Neural progenitor cell (in vitro differentiated cells): ENCODE measurements at regions not wholly inside any gene's neighbourhood (a gene's known extent, or its start where the extent isn't known, plus 50 kb on each side); places are given as distances from the start of the nearest gene placed in this dataset.

Experiments used
- EZH2phosphoT487 ChIP-seq: fragments of 200-600 bp; sonication (generic); IDR thresholded peaks from 2 replicates; pipeline ENCODE4 v1.6.1; 2017; ENCODE audit warnings: antibody characterized with exemption
- TF ChIP-seq, protein P1 (sequence below): fragments of 200-600 bp; sonication (generic); IDR thresholded peaks from 2 replicates; pipeline ENCODE4 v1.5.1; 2017; ENCODE audit warnings: antibody characterized with exemption, mild to moderate bottlenecking

- TF ChIP-seq, protein P1, sequence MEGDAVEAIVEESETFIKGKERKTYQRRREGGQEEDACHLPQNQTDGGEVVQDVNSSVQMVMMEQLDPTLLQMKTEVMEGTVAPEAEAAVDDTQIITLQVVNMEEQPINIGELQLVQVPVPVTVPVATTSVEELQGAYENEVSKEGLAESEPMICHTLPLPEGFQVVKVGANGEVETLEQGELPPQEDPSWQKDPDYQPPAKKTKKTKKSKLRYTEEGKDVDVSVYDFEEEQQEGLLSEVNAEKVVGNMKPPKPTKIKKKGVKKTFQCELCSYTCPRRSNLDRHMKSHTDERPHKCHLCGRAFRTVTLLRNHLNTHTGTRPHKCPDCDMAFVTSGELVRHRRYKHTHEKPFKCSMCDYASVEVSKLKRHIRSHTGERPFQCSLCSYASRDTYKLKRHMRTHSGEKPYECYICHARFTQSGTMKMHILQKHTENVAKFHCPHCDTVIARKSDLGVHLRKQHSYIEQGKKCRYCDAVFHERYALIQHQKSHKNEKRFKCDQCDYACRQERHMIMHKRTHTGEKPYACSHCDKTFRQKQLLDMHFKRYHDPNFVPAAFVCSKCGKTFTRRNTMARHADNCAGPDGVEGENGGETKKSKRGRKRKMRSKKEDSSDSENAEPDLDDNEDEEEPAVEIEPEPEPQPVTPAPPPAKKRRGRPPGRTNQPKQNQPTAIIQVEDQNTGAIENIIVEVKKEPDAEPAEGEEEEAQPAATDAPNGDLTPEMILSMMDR: no peak
- no peak for TF ChIP-seq EZH2phosphoT487
Observed at GRCh38 chr3:82229397-82229796, 468.0 kb upstream of the GBE1 start.
